ENCODE measurements at regions not wholly inside any gene's neighbourhood (a gene's known extent, or its start where the extent isn't known, plus 50 kb on each side); places are given as distances from the start of the nearest gene placed in this dataset.
"Not testable (repeated sequence)": the region's sequence is repeated elsewhere in the genome, so short reads cannot be mapped to it uniquely, and the experiment has no call there.

DNA sequence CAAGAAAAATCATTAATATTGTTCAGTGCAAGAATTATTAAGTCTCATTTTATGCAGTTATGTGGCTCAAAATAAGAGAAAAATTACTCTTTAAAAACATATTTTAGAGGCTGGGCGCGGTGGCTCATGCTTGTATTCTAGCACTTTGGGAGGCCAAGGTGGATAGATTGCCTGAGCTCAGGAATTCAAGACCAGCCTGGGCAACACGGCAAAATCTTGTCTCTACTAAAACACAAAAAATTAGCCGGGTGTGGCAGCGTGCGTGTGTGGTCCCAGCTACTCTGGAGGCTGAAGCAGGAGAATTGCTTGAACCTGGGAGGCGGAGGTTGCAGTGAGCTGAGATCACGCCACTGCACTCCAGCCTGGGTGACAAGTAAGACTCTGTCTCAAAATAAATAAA, 87.9 kb upstream of the STK39 start:
- TF ChIP-seq, protein P1, sequence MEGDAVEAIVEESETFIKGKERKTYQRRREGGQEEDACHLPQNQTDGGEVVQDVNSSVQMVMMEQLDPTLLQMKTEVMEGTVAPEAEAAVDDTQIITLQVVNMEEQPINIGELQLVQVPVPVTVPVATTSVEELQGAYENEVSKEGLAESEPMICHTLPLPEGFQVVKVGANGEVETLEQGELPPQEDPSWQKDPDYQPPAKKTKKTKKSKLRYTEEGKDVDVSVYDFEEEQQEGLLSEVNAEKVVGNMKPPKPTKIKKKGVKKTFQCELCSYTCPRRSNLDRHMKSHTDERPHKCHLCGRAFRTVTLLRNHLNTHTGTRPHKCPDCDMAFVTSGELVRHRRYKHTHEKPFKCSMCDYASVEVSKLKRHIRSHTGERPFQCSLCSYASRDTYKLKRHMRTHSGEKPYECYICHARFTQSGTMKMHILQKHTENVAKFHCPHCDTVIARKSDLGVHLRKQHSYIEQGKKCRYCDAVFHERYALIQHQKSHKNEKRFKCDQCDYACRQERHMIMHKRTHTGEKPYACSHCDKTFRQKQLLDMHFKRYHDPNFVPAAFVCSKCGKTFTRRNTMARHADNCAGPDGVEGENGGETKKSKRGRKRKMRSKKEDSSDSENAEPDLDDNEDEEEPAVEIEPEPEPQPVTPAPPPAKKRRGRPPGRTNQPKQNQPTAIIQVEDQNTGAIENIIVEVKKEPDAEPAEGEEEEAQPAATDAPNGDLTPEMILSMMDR (IDR thresholded peaks at IDR 0.05; ENCODE audit: insufficient read depth, low read depth, low read length): not testable (repeated sequence)
- not testable (repeated sequence) for TF ChIP-seq EZH2 (IDR thresholded peaks at IDR 0.05; ENCODE audit: insufficient read depth, low read length)

Measured in astrocyte (in vitro differentiated cells and primary cell).